GM18867 (cell line): ENCODE measurements at regions not wholly inside any gene's neighbourhood (a gene's known extent, or its start where the extent isn't known, plus 50 kb on each side); places are given as distances from the start of the nearest gene placed in this dataset.

ENCODE experiments used
- ATAC-seq: cut with Tn5 transposase; IDR thresholded peaks from one replicate; pipeline ENCODE4 v1.9.1; 2021; ENCODE audit warnings: mild to moderate bottlenecking, moderate library complexity; ENCODE audit not compliant: unreplicated experiment

- ATAC-seq: no peak
Observed at GRCh38 chr6:51360287-51360686, 541.6 kb downstream of the TFAP2B start.

GRCh38 chr6:51365566-51365965 is 546.9 kb downstream of the TFAP2B start:
- no peak for ATAC-seq

- ATAC-seq: no peak
Observed at GRCh38 chr6:51369485-51369884, 550.8 kb downstream of the TFAP2B start.

- ATAC-seq: no peak
Observed at GRCh38 chr6:51382847-51383246, 564.2 kb downstream of the TFAP2B start.

GRCh38 chr6:51384736-51385135 is 566.1 kb downstream of the TFAP2B start:
- ATAC-seq: no peak

- no peak for ATAC-seq
Observed at GRCh38 chr6:51386347-51386836, 567.7 kb downstream of the TFAP2B start.

- ATAC-seq: no peak
Observed at GRCh38 chr6:51387907-51388306, 569.2 kb downstream of the TFAP2B start.

- no peak for ATAC-seq
Observed at GRCh38 chr6:51394061-51394460, 575.4 kb downstream of the TFAP2B start.

GRCh38 chr6:51396583-51396982 is 577.9 kb downstream of the TFAP2B start:
- no peak for ATAC-seq

GRCh38 chr6:51398064-51398705 is 579.5 kb downstream of the TFAP2B start:
- peak; percentile 78 for ATAC-seq

- ATAC-seq: peak; percentile 73
Observed at GRCh38 chr6:51398793-51399192, 580.1 kb downstream of the TFAP2B start.

GRCh38 chr6:51410453-51410852 is 591.8 kb downstream of the TFAP2B start:
- no peak for ATAC-seq

GRCh38 chr6:51411496-51412125 is 592.9 kb downstream of the TFAP2B start:
- no peak for ATAC-seq

- ATAC-seq: no peak
Observed at GRCh38 chr6:51414361-51414760, 595.7 kb downstream of the TFAP2B start.

GRCh38 chr6:51415501-51415900 is 596.8 kb downstream of the TFAP2B start:
- no peak for ATAC-seq

- ATAC-seq: no peak
Observed at GRCh38 chr6:51429017-51429712, 610.5 kb downstream of the TFAP2B start.

- ATAC-seq: no peak
Observed at GRCh38 chr6:51430589-51430988, 611.9 kb downstream of the TFAP2B start.

- ATAC-seq: no peak
Observed at GRCh38 chr6:51432481-51432880, 613.8 kb downstream of the TFAP2B start.

GRCh38 chr6:51450248-51450957 is 631.7 kb downstream of the TFAP2B start:
- no peak for ATAC-seq

- no peak for ATAC-seq
Observed at GRCh38 chr6:51450958-51451357, 632.3 kb downstream of the TFAP2B start.

- no peak for ATAC-seq
Observed at GRCh38 chr6:51456282-51456681, 631.1 kb downstream of the PKHD1 start.
